HG02970 (cell line): ENCODE measurements at regions not wholly inside any gene's neighbourhood (a gene's known extent, or its start where the extent isn't known, plus 50 kb on each side); places are given as distances from the start of the nearest gene placed in this dataset.

Source experiments
- ATAC-seq: cut with Tn5 transposase; IDR thresholded peaks from one replicate; pipeline ENCODE4 v1.9.1; 2021; ENCODE audit warnings: mild to moderate bottlenecking, moderate library complexity, moderate number of reproducible peaks; ENCODE audit not compliant: unreplicated experiment, low FRiP score

- no peak for ATAC-seq
Observed at GRCh38 chr7:17677408-17677807, 262.9 kb downstream of the SNX13 start.

- ATAC-seq: no peak
Observed at GRCh38 chr7:17678896-17679295, 261.4 kb downstream of the SNX13 start.

- no peak for ATAC-seq
Observed at GRCh38 chr7:17679458-17679857, 260.8 kb downstream of the SNX13 start.

GRCh38 chr7:17680026-17680425 lies 260.3 kb downstream of the SNX13 start:
- no peak for ATAC-seq

GRCh38 chr7:17680943-17681351 lies 259.3 kb downstream of the SNX13 start:
- no peak for ATAC-seq

- ATAC-seq: no peak
Observed at GRCh38 chr7:17681965-17682364, 258.3 kb downstream of the SNX13 start.

- no peak for ATAC-seq
Observed at GRCh38 chr7:17682586-17682985, 257.7 kb downstream of the SNX13 start.

GRCh38 chr7:17685141-17685540 lies 255.2 kb downstream of the SNX13 start:
- no peak for ATAC-seq

- no peak for ATAC-seq
Observed at GRCh38 chr7:17687361-17687760, 252.9 kb downstream of the SNX13 start.

GRCh38 chr7:17689361-17689902 lies 250.9 kb downstream of the SNX13 start:
- ATAC-seq: no peak

- no peak for ATAC-seq
Observed at GRCh38 chr7:17690030-17690429, 250.3 kb downstream of the SNX13 start.

- no peak for ATAC-seq
Observed at GRCh38 chr7:17696422-17696821, 243.9 kb downstream of the SNX13 start.

- ATAC-seq: no peak
Observed at GRCh38 chr7:17697128-17697881, 243.0 kb downstream of the SNX13 start.

GRCh38 chr7:17699696-17700095 lies 240.6 kb downstream of the SNX13 start:
- no peak for ATAC-seq

GRCh38 chr7:17700138-17700537 lies 240.2 kb downstream of the SNX13 start:
- ATAC-seq: no peak

GRCh38 chr7:17706275-17706674 lies 234.0 kb downstream of the SNX13 start:
- no peak for ATAC-seq

GRCh38 chr7:17706734-17707133 lies 233.6 kb downstream of the SNX13 start:
- ATAC-seq: peak; percentile 66

GRCh38 chr7:17709127-17709526 lies 231.2 kb downstream of the SNX13 start:
- ATAC-seq: no peak

GRCh38 chr7:17709599-17709998 lies 230.7 kb downstream of the SNX13 start:
- ATAC-seq: no peak

GRCh38 chr7:17710312-17710711 lies 230.0 kb downstream of the SNX13 start:
- ATAC-seq: no peak

GRCh38 chr7:17713584-17713983 lies 226.7 kb downstream of the SNX13 start:
- ATAC-seq: no peak

GRCh38 chr7:17716816-17717215 lies 223.5 kb downstream of the SNX13 start:
- ATAC-seq: no peak
